HG02884 (cell line): ENCODE measurements at regions not wholly inside any gene's neighbourhood (a gene's known extent, or its start where the extent isn't known, plus 50 kb on each side); places are given as distances from the start of the nearest gene placed in this dataset.
"Not testable (repeated sequence)": the region's sequence is repeated elsewhere in the genome, so short reads cannot be mapped to it uniquely, and the experiment has no call there.

Source experiments
- ATAC-seq: cut with Tn5 transposase; IDR thresholded peaks from one replicate; pipeline ENCODE4 v1.9.1; 2021; ENCODE audit warnings: mild to moderate bottlenecking, moderate library complexity; ENCODE audit not compliant: unreplicated experiment

- no peak for ATAC-seq
These were observed 121.7 kb downstream of the DUSP6 start for GRCh38 chr12:89230376-89231315.

- ATAC-seq: no peak
These were observed 123.8 kb downstream of the DUSP6 start for GRCh38 chr12:89228491-89228890.

- ATAC-seq: no peak
These were observed 124.5 kb downstream of the DUSP6 start for GRCh38 chr12:89227774-89228173.

- ATAC-seq: peak; percentile 62
These were observed 126.4 kb downstream of the DUSP6 start for GRCh38 chr12:89225808-89226411.

GRCh38 chr12:89225401-89225800 lies 126.9 kb downstream of the DUSP6 start:
- peak; percentile 47 for ATAC-seq

- ATAC-seq: not testable (repeated sequence)
These were observed 129.7 kb downstream of the DUSP6 start for GRCh38 chr12:89222580-89222979.

- no peak for ATAC-seq
These were observed 134.8 kb downstream of the DUSP6 start for GRCh38 chr12:89217472-89217871.

- ATAC-seq: no peak
These were observed 135.9 kb downstream of the DUSP6 start for GRCh38 chr12:89216211-89216952.

- no peak for ATAC-seq
These were observed 137.1 kb downstream of the DUSP6 start for GRCh38 chr12:89215196-89215595.

GRCh38 chr12:89213747-89214146 lies 138.6 kb downstream of the DUSP6 start:
- no peak for ATAC-seq

GRCh38 chr12:89213139-89213538 lies 139.2 kb downstream of the DUSP6 start:
- ATAC-seq: no peak

- no peak for ATAC-seq
These were observed 139.9 kb downstream of the DUSP6 start for GRCh38 chr12:89212339-89212771.

- no peak for ATAC-seq
These were observed 140.8 kb downstream of the DUSP6 start for GRCh38 chr12:89211456-89211855.

GRCh38 chr12:89210277-89210676 lies 142.0 kb downstream of the DUSP6 start:
- peak; percentile 87 for ATAC-seq

- no peak for ATAC-seq
These were observed 143.6 kb downstream of the DUSP6 start for GRCh38 chr12:89208661-89209096.

- ATAC-seq: no peak
These were observed 145.9 kb downstream of the DUSP6 start for GRCh38 chr12:89206390-89206789.

- ATAC-seq: no peak
These were observed 146.8 kb downstream of the DUSP6 start for GRCh38 chr12:89205517-89205916.

- ATAC-seq: no peak
These were observed 149.2 kb downstream of the DUSP6 start for GRCh38 chr12:89203144-89203543.

- no peak for ATAC-seq
These were observed 152.1 kb downstream of the DUSP6 start for GRCh38 chr12:89200217-89200616.

- ATAC-seq: no peak
These were observed 156.8 kb downstream of the DUSP6 start for GRCh38 chr12:89195470-89195869.

GRCh38 chr12:89194683-89195082 lies 157.6 kb downstream of the DUSP6 start:
- ATAC-seq: no peak
